Raji (cell line): ENCODE measurements at regions not wholly inside any gene's neighbourhood (a gene's known extent, or its start where the extent isn't known, plus 50 kb on each side); places are given as distances from the start of the nearest gene placed in this dataset.

ENCODE experiments used
- POLR2A ChIP-seq: IDR thresholded peaks from 2 replicates; pipeline ENCODE4 v1.6.1; 2011; ENCODE audit warnings: low read depth, low read length, control low read depth; ENCODE audit not compliant: insufficient read depth

DNA sequence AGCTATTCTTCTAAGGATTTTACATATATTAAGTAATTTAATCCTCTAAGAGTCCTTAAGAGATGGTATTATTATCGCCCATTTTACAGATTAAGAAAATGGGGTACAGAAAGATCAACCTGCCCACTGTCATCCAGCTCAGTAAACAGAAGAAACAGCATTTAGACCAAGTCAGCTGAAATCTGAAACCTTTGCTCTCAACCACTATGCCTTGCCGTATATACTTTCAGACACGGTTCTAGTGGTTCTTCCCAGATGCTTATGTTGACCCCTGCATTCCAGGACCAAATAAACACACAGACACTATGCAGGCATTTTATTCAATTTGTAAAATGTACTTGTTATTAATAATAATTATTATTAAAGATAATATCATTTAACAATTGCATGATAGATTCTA is 854.8 kb downstream of the KCNJ2 start:
- TF ChIP-seq POLR2A, result no peak

DNA sequence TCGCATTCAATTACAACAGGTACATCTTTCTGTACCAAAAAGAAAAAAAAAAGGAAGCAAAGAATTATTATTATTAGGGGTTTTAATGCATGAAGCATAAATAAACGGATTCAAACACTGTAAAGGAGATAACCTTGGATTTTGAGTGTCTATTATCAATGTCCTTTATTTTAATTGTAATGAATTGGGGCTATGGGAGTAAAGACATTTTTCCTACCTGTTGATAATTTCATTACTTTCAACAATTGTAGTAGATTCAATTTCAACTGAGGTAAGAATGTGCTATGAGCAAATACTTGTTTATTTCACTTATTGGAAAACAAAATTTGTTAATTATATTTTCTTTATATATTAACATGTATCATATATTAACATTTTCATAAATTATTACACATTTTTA is 855.6 kb downstream of the KCNJ2 start:
- TF ChIP-seq POLR2A, result no peak

- no peak for TF ChIP-seq POLR2A
Observed at GRCh38 chr17:71029246-71029645, 859.9 kb downstream of the KCNJ2 start.

- no peak for TF ChIP-seq POLR2A
Observed at GRCh38 chr17:71032746-71033273, 863.5 kb downstream of the KCNJ2 start.

- no peak for TF ChIP-seq POLR2A
Observed at GRCh38 chr17:71033336-71033735, 864.0 kb downstream of the KCNJ2 start.

GRCh38 chr17:71035226-71035625 is 865.9 kb downstream of the KCNJ2 start:
- no peak for TF ChIP-seq POLR2A

DNA sequence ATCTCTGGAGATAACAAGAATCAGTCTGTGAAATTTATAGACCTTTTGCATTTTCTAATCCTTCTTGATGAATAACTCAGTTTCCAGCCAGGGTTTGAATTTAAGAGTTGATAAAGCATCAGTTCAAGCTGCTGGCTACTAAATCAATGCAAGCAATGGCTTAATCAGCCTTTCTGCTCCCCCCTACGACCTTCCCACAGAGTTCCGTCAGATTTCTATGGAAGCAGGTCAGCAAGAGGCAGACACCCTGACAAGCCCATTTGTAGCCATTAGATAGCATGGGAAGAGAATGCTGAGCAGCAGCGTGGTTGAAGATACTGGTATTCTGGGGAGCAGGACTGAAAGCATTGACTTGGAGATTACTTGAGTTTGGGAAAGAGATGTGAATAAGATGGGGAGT is 868.1 kb downstream of the KCNJ2 start:
- TF ChIP-seq POLR2A, result no peak

DNA sequence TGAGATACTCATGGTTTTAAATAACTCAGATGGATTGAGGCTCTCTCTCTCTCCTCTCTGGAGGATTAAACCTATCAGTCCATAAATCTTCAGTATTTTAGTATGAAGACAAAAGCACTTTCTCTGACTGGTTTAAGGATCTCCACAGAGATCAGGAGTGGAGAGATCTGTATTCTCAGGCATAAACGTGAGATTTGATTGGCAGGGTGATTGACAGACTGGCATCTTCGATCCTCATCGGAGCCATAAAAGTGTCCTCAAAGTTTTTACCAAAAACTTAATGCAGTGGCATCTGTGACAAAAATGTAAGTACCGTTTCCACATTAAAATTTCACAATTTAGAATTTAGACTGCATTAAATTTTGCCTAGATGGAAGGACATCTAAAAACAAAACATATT is 870.1 kb downstream of the KCNJ2 start:
- no peak for TF ChIP-seq POLR2A

GRCh38 chr17:71052971-71053370 is 883.6 kb downstream of the KCNJ2 start:
- no peak for TF ChIP-seq POLR2A

GRCh38 chr17:71055128-71055527 is 885.8 kb downstream of the KCNJ2 start:
- TF ChIP-seq POLR2A, result no peak

- no peak for TF ChIP-seq POLR2A
Observed at GRCh38 chr17:71057448-71057847, 888.1 kb downstream of the KCNJ2 start.

- no peak for TF ChIP-seq POLR2A
Observed at GRCh38 chr17:71057938-71058337, 888.6 kb downstream of the KCNJ2 start.

GRCh38 chr17:71063127-71063526 is 893.8 kb downstream of the KCNJ2 start:
- no peak for TF ChIP-seq POLR2A

DNA sequence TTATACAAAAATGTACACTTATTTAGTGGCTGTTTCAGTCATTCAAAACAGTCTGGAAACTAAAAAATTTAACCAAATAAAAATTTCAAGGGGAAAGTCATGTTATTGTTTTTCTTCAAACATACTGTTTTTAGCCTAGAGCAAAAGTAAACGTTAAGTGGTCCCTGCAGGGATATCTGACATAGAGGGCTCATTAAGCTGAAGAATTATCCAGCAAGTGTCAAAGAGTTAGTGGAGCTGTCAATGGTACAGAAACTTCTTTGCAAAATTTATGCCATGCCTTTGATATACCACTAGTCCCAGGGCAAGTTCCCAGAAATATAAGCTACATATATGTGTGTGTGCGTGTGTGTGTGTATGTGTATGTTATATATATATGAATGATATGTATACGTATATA is 894.2 kb downstream of the KCNJ2 start:
- TF ChIP-seq POLR2A, result no peak

- TF ChIP-seq POLR2A, result no peak
Observed at GRCh38 chr17:71067669-71068407, 898.5 kb downstream of the KCNJ2 start.

DNA sequence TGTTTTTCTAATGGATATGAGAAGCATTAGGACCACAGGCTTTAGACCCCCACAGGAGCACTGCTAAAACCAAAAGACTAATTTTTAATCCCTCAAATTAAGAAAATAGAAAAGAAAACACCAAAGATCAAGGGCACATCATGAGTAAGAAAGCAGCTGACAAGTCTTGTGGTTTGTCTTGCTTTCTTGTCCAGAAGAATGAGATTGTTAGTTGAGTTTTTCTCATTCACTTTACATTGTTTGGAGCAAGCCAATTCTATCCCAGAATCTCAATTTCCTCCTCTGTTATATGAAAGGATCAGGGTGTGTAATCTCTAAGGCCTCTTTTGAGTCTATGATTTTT is 899.0 kb downstream of the KCNJ2 start:
- TF ChIP-seq POLR2A, result no peak

DNA sequence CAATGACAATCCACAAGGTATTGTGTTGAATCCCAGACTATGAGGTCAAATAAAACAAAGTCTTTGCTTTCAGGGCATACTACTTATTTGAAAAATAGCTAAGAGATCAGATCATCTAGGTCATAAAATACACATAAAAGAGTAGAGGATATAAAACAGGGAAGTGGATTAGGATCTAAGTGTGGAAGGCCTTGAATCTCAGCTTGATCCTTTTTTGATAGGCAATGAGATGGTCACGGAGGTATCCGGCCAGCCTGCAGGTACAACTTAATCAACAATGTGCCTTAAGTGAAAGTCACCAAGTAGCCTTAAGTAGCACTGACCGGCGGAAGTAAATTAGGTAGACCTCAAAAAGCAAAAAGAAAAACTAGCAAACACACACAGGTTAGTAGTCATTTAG is 901.7 kb downstream of the KCNJ2 start:
- no peak for TF ChIP-seq POLR2A
